ENCODE measurements at regions not wholly inside any gene's neighbourhood (a gene's known extent, or its start where the extent isn't known, plus 50 kb on each side); places are given as distances from the start of the nearest gene placed in this dataset.

DNA sequence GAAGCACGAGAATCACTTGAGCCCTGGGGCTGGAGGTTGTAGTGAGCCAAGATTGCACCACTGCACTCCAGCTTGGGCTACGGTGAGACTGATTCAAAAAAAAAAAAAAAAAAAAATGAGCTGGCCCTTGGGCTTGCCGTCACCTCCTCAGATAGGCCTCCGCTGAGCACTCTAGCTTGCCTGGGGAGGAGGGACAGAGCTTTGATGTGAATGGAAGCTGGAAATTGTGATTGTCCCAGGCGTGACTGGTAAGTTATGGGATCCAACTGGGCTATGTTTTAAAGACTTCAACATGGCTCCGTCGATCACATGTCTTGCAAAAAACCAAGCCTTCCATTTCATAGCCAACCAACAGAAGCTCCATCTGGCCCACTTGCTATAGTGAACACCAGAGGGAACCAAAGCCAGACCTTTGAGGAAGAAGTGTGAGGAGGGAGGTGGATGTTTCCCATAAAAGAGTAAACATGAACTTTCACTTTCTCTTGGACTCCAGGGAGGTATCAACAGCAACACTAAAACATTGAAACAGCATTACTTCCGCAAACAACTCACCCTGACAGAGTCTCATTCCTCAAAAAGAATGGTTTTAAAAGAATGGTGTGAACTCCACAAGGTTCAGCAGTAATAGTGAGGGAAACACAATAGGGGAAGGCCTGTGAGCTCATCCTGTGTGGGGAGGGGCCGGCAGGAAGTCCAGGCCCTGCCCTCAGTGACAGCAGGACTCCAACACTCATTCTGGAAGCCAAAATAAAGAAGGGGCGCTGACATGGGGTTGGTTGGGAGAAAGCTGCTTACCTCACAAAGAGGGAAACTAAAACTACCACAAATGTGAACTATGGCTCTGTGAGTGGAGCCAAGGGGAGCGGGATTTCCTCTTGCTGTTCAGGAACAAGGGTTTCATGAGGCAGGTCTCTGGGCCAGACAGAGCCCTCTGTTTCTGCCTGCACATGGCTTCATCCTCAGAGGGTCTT, 59.2 kb upstream of the IL12A start:
- DNase-seq (ENCODE audit: low spot score) = no peak

DNA sequence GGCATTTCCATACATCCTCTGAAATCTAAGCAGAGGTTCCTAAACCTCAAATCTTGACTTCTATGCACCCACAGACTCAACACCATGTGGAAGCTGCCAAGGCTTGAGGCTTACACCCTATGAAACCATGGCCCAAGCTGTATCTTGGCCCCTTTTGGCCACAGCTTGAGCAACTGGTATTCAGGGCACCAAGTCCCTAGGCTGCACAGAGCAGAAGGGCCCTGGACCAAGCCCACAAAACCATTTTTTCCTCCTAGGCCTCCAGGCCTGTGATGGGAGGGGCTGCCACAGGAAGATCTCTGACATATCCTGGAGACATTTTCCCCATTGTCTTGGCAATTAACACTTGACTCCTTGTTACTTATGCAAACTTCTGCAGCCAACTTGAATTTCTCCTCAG, 54.4 kb upstream of the IL12A start:
- DNase-seq (ENCODE audit: low spot score) = no peak

DNA sequence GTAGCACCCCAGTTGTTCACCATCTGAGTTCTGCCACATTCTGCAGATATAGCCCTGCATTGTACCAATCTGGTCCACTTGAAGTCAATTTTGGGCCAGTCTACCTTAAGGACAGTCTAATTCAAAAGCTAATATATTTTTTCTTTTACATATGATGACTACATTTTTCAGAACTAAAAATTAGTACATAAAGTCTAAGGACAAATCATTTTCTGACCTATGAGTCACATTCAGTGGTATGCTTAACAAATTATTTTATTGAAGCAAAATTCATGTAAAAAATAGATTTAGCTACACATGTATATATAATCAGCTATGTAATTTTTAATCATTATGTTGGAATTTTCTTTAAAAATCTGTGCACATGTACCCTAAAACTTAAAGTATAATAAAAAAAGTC, 52.1 kb upstream of the IL12A start:
- no peak for DNase-seq (ENCODE audit: low spot score)

DNA sequence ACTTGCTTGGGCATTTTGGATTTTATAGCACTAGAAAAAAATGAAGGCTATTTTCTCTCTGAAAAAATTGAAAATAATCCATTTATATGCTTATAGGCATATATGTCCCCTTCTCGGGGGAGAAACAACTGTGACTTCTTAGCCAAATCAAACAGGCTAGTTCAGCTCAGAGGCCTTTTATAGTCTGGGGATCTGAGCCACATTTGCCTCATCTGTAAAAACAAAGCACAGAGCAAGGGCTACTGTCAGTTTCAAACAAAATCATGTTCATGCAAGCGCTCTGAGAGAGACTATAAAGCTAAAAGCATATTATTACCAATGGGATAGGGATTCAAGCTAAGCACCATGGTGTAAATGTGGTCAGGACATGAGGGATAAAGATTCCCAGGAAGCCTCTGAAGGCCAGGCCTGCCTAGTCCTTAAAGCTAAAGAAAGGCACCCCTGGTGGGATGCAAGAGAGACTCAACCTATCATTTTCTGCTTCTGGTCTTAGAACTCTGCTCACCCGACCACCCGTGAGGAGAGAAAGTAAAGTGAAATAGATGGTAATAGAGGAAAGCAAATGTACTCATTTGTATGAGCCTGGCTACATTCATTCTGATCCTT, 51.0 kb upstream of the IL12A start:
- DNase-seq (ENCODE audit: low spot score) = no peak

DNA sequence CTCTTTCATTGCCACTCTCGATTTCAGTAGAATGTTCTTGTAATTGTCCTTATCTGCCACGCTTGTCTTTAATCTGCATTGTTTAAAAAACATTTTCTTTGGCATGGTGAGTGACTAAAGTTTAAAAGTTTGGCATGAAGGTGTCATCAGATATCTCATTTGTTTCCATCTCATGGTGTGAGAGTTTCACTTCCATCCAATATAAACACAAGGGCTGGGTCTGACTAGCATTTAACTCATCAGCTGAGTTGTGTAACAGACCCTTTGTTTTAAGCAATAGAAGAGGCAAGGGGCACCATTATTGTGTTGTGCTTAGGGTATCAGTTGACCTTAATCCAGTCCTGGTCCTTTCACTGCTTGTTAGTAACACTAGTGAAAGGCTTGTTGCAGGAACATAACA, 49.9 kb upstream of the IL12A start:
- no peak for DNase-seq (ENCODE audit: low spot score)
